Esophagus muscularis mucosa (tissue), 4 donors: ENCODE measurements at regions not wholly inside any gene's neighbourhood (a gene's known extent, or its start where the extent isn't known, plus 50 kb on each side); places are given as distances from the start of the nearest gene placed in this dataset.

Experiments used
- CTCF ChIP-seq, 3 experiments: fragments of 200-600 bp in 2 of 3; fragments of 450-650 bp in 1 of 3; sonication (generic) in 2 of 3; IDR thresholded peaks; one replicate each; pipeline ENCODE4 v1.5.1; 2017 to 2019; ENCODE audit warnings: antibody characterized with exemption in 3 of 3, mild to moderate bottlenecking in 2 of 3, moderate library complexity in 1 of 3
- EP300 ChIP-seq: sonication (generic); formaldehyde crosslinking; IDR thresholded peaks from one replicate; pipeline ENCODE4 v1.6.1; 2017; ENCODE audit warnings: antibody characterized with exemption
- POLR2A ChIP-seq: fragments of 450-650 bp; IDR thresholded peaks from one replicate; pipeline ENCODE4 v1.6.1; 2017; ENCODE audit warnings: antibody characterized with exemption, moderate library complexity, mild to moderate bottlenecking, low read depth
- POLR2AphosphoS5 ChIP-seq, 2 donors: sonication (generic); formaldehyde crosslinking; IDR thresholded peaks; one replicate each; pipeline ENCODE4 v1.6.1; 2017; ENCODE audit warnings: antibody characterized with exemption in 2 of 2

- TF ChIP-seq EP300, result no peak
- TF ChIP-seq POLR2A, result no peak
- no peak for TF ChIP-seq CTCF (IDR thresholded peaks at IDR 0.05)
- TF ChIP-seq POLR2AphosphoS5 (IDR thresholded peaks at IDR 0.05), result no peak
These were observed 265.3 kb downstream of the ZNF674 start for GRCh38 chrX:46279925-46280313.
